ENCODE measurements at regions not wholly inside any gene's neighbourhood (a gene's known extent, or its start where the extent isn't known, plus 50 kb on each side); places are given as distances from the start of the nearest gene placed in this dataset.

- no peak for DNase-seq (ENCODE audit: low read depth in 2 of 2)
Measured at GRCh38 chr9:16025627-16026026, 472.8 kb downstream of the CCDC171 start.

- no peak for DNase-seq (ENCODE audit: low read depth in 2 of 2)
Measured at GRCh38 chr9:16026886-16027285, 474.0 kb downstream of the CCDC171 start.

- DNase-seq (ENCODE audit: low read depth in 2 of 2): no peak
Measured at GRCh38 chr9:16028548-16028947, 475.7 kb downstream of the CCDC171 start.

- no peak for DNase-seq (ENCODE audit: low read depth in 2 of 2)
Measured at GRCh38 chr9:16029046-16029615, 476.3 kb downstream of the CCDC171 start.

- no peak for DNase-seq (ENCODE audit: low read depth in 2 of 2)
Measured at GRCh38 chr9:16029796-16030363, 477.0 kb downstream of the CCDC171 start.

- DNase-seq (ENCODE audit: low read depth in 2 of 2): no peak
Measured at GRCh38 chr9:16030528-16031185, 477.8 kb downstream of the CCDC171 start.

- DNase-seq (ENCODE audit: low read depth in 2 of 2): no peak
Measured at GRCh38 chr9:16031486-16031885, 478.6 kb downstream of the CCDC171 start.

GRCh38 chr9:16031971-16032370 is 479.1 kb downstream of the CCDC171 start:
- DNase-seq (ENCODE audit: low read depth in 2 of 2): no peak

GRCh38 chr9:16032799-16033198 is 480.0 kb downstream of the CCDC171 start:
- DNase-seq (ENCODE audit: low read depth in 2 of 2): no peak

GRCh38 chr9:16033253-16033652 is 480.4 kb downstream of the CCDC171 start:
- no peak for DNase-seq (ENCODE audit: low read depth in 2 of 2)

- DNase-seq (ENCODE audit: low read depth in 2 of 2): no peak
Measured at GRCh38 chr9:16033921-16034691, 481.3 kb downstream of the CCDC171 start.

GRCh38 chr9:16039218-16039987 is 486.6 kb downstream of the CCDC171 start:
- no peak for DNase-seq (ENCODE audit: low read depth in 2 of 2)

- DNase-seq (ENCODE audit: low read depth in 2 of 2): no peak
Measured at GRCh38 chr9:16039988-16040761, 487.3 kb downstream of the CCDC171 start.

- DNase-seq (ENCODE audit: low read depth in 2 of 2): no peak
Measured at GRCh38 chr9:16043756-16044578, 491.1 kb downstream of the CCDC171 start.

GRCh38 chr9:16044579-16044881 is 491.7 kb downstream of the CCDC171 start:
- DNase-seq (ENCODE audit: low read depth in 2 of 2): no peak

- no peak for DNase-seq (ENCODE audit: low read depth in 2 of 2)
Measured at GRCh38 chr9:16045651-16046280, 492.9 kb downstream of the CCDC171 start.

- no peak for DNase-seq (ENCODE audit: low read depth in 2 of 2)
Measured at GRCh38 chr9:16046713-16047112, 493.9 kb downstream of the CCDC171 start.

GRCh38 chr9:16048129-16048528 is 495.3 kb downstream of the CCDC171 start:
- DNase-seq (ENCODE audit: low read depth in 2 of 2): no peak

- no peak for DNase-seq (ENCODE audit: low read depth in 2 of 2)
Measured at GRCh38 chr9:16052146-16052545, 499.3 kb downstream of the CCDC171 start.
